HEK293T (cell line): ENCODE measurements at regions not wholly inside any gene's neighbourhood (a gene's known extent, or its start where the extent isn't known, plus 50 kb on each side); places are given as distances from the start of the nearest gene placed in this dataset.

ENCODE experiments used
- CTCF ChIA-PET: fragments of 350-600 bp; formaldehyde crosslinking; extraction: SDS; loops from one replicate; lab custom pipeline; 2021; ENCODE audit warnings: antibody characterized with exemption, inconsistent platforms; lab: Yijun Ruan, JAX
- POLR2A ChIA-PET: fragments of 350-600 bp; formaldehyde crosslinking; extraction: SDS; loops from one replicate; lab custom pipeline; 2020; ENCODE audit warnings: antibody characterized with exemption, inconsistent platforms; lab: Yijun Ruan, JAX
- DNase-seq: peaks from one replicate; pipeline ENCODE4 v3.0.0; 2012; ENCODE audit warnings: mixed read lengths; ENCODE audit errors: extremely low spot score
- ARNT ChIP-seq: fragments of 450-650 bp; IDR thresholded peaks from 2 replicates; pipeline ENCODE4 v1.6.1; 2017; ENCODE audit warnings: mild to moderate bottlenecking
- BHLHE40 ChIP-seq: fragments of 450-650 bp; IDR thresholded peaks from 2 replicates; pipeline ENCODE4 v1.6.1; 2016; ENCODE audit warnings: mild to moderate bottlenecking, moderate library complexity, borderline replicate concordance
- CTBP1 ChIP-seq: fragments of 450-650 bp; IDR thresholded peaks from 2 replicates; pipeline ENCODE4 v1.6.1; 2016; ENCODE audit warnings: borderline replicate concordance
- ELF4 ChIP-seq: fragments of 450-650 bp; IDR thresholded peaks from 2 replicates; pipeline ENCODE4 v1.6.1; 2017; ENCODE audit warnings: antibody characterized with exemption
- FOXA1 ChIP-seq: fragments of 450-650 bp; IDR thresholded peaks from 2 replicates; pipeline ENCODE4 v1.6.1; 2016; ENCODE audit warnings: mild to moderate bottlenecking
- FOXK2 ChIP-seq: fragments of 450-650 bp; IDR thresholded peaks from 2 replicates; pipeline ENCODE4 v1.6.1; 2016; ENCODE audit warnings: mild to moderate bottlenecking
- FOXM1 ChIP-seq: fragments of 450-650 bp; IDR thresholded peaks from 2 replicates; pipeline ENCODE4 v1.6.1; 2017; ENCODE audit warnings: mild to moderate bottlenecking, borderline replicate concordance
- HDGF ChIP-seq: fragments of 450-650 bp; IDR thresholded peaks from 2 replicates; pipeline ENCODE4 v1.6.1; 2017; ENCODE audit warnings: antibody characterized with exemption, borderline replicate concordance
- L3MBTL2 ChIP-seq: fragments of 450-650 bp; conservative IDR thresholded peaks from 2 replicates; pipeline ENCODE4 v1.6.1; 2016; ENCODE audit warnings: mild to moderate bottlenecking
- LEF1 ChIP-seq: fragments of 450-650 bp; IDR thresholded peaks from 2 replicates; pipeline ENCODE4 v1.6.1; 2017; ENCODE audit warnings: mild to moderate bottlenecking, borderline replicate concordance
- NFRKB ChIP-seq: fragments of 450-650 bp; IDR thresholded peaks from 2 replicates; pipeline ENCODE4 v1.6.1; 2016; ENCODE audit warnings: mild to moderate bottlenecking, moderate library complexity
- PKNOX1 ChIP-seq: fragments of 450-650 bp; IDR thresholded peaks from 2 replicates; pipeline ENCODE4 v1.6.1; 2016
- SP1 ChIP-seq: fragments of 450-650 bp; IDR thresholded peaks from 2 replicates; pipeline ENCODE4 v1.6.1; 2017
- SUZ12 ChIP-seq: fragments of 450-650 bp; IDR thresholded peaks from 2 replicates; pipeline ENCODE4 v1.6.1; 2016; ENCODE audit warnings: mild to moderate bottlenecking
- TARDBP ChIP-seq: fragments of 450-650 bp; IDR thresholded peaks from 2 replicates; pipeline ENCODE4 v1.6.1; 2016
- ZNF384 ChIP-seq: fragments of 450-650 bp; IDR thresholded peaks from 2 replicates; pipeline ENCODE4 v1.6.1; 2016

GRCh38 chr1:218640173-218640572, 295.0 kb downstream of the TGFB2 start:
- ChIA-PET POLR2A (no interaction called here), CTCF (no interaction called here)
- no peak for TF ChIP-seq FOXK2
- no peak for TF ChIP-seq FOXA1
- TF ChIP-seq ELF4: no peak
- TF ChIP-seq HDGF: no peak
- TF ChIP-seq LEF1: no peak
- TF ChIP-seq NFRKB: no peak
- no peak for TF ChIP-seq CTBP1
- TF ChIP-seq ARNT: no peak
- no peak for TF ChIP-seq FOXM1
- no peak for TF ChIP-seq SP1
- no peak for TF ChIP-seq BHLHE40
- DNase-seq: no peak

GRCh38 chr1:218642033-218642948, 297.2 kb downstream of the TGFB2 start:
- no peak for DNase-seq
- TF ChIP-seq CTBP1 (no peak), FOXM1 (no peak), TARDBP (no peak), FOXK2 (no peak), LEF1 (no peak), PKNOX1 (no peak), SUZ12 (no peak), ZNF384 (no peak), L3MBTL2 (no peak), NFRKB (no peak), HDGF (no peak), FOXA1 (no peak), ARNT (no peak), BHLHE40 (no peak), SP1 (no peak), ELF4 (no peak)
- CTCF ChIA-PET: no interaction called here
- POLR2A ChIA-PET: no interaction called here

GRCh38 chr1:218643281-218643680, 298.1 kb downstream of the TGFB2 start:
- TF ChIP-seq LEF1 (no peak), ARNT (no peak), SP1 (no peak), TARDBP (no peak), NFRKB (no peak), HDGF (no peak), SUZ12 (no peak), FOXM1 (no peak), BHLHE40 (no peak), PKNOX1 (no peak), ZNF384 (no peak), FOXK2 (no peak), L3MBTL2 (no peak), CTBP1 (no peak), FOXA1 (no peak), ELF4 (no peak)
- CTCF ChIA-PET: no interaction called here
- POLR2A ChIA-PET: no interaction called here
- no peak for DNase-seq

DNA sequence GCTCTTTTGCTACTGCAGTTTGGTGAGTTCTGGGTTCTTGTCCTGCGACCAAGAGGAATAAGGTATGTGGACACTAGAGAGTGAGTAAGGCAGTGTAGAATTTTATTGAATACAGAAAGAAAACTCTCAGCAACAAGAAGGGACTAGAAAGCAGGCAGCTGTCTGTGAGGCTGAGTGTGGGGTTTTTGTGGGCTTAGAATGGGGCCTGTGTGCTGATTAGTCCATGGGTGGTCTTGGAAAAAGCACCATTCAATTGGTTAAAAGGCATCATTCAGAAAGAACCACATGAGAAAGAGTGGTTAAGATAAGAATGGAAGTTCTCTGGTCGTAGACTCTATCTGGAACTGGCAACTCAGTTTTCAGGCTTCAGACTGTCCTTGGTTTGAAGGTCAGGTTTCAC, 298.8 kb downstream of the TGFB2 start:
- POLR2A ChIA-PET: no interaction called here
- no peak for TF ChIP-seq PKNOX1
- no peak for TF ChIP-seq ARNT
- no peak for TF ChIP-seq SUZ12
- no peak for TF ChIP-seq HDGF
- TF ChIP-seq LEF1: no peak
- no peak for TF ChIP-seq L3MBTL2
- TF ChIP-seq FOXM1: no peak
- no peak for TF ChIP-seq ZNF384
- CTCF ChIA-PET: no interaction called here
- DNase-seq: no peak

- CTCF ChIA-PET: interaction anchor here (0.6 kb wide), 1 partner anchor 10 kb away, joined by 5 read pairs; no protein-coding TSS in a partner anchor
- no peak for DNase-seq
- POLR2A ChIA-PET: no interaction called here
- TF ChIP-seq FOXM1 (no peak), FOXK2 (no peak), CTBP1 (no peak), L3MBTL2 (no peak), HDGF (no peak), ARNT (no peak), FOXA1 (no peak), SUZ12 (no peak), TARDBP (no peak), SP1 (no peak), BHLHE40 (no peak), ELF4 (no peak), ZNF384 (no peak), LEF1 (no peak), NFRKB (no peak), PKNOX1 (no peak)
Observed at GRCh38 chr1:218646288-218646687, 301.2 kb downstream of the TGFB2 start.
